Activated CD8-positive, alpha-beta memory T cell treated with anti-CD3 and anti-CD28 coated beads for 1 hour (primary cell): ENCODE measurements at regions not wholly inside any gene's neighbourhood (a gene's known extent, or its start where the extent isn't known, plus 50 kb on each side); places are given as distances from the start of the nearest gene placed in this dataset.

Source experiments
- DNase-seq, 2 donors: peaks; one replicate each; pipeline ENCODE4 v3.0.0-alpha.2; 2020; ENCODE audit warnings: low read depth in 1 of 2; ENCODE audit errors: extremely low read depth in 1 of 2

- DNase-seq, result no peak
These were observed 186.0 kb downstream of the MID1IP1 start for GRCh38 chrX:38987198-38987651.

GRCh38 chrX:38988301-38988700 is 187.0 kb downstream of the MID1IP1 start:
- DNase-seq, result no peak

GRCh38 chrX:38989076-38989475 is 187.8 kb downstream of the MID1IP1 start:
- DNase-seq, result no peak

- DNase-seq, result no peak
These were observed 190.6 kb downstream of the MID1IP1 start for GRCh38 chrX:38991656-38992440.

GRCh38 chrX:38992441-38993096 is 191.3 kb downstream of the MID1IP1 start:
- DNase-seq, result no peak

- DNase-seq, result no peak
These were observed 192.2 kb downstream of the MID1IP1 start for GRCh38 chrX:38993500-38993899.

GRCh38 chrX:38999099-38999498 is 197.8 kb downstream of the MID1IP1 start:
- DNase-seq, result no peak

- no peak for DNase-seq
These were observed 198.9 kb downstream of the MID1IP1 start for GRCh38 chrX:38999967-39000745.

GRCh38 chrX:39000802-39001201 is 199.5 kb downstream of the MID1IP1 start:
- no peak for DNase-seq

GRCh38 chrX:39002466-39002865 is 201.2 kb downstream of the MID1IP1 start:
- no peak for DNase-seq

- no peak for DNase-seq
These were observed 207.3 kb downstream of the MID1IP1 start for GRCh38 chrX:39008549-39008948.

GRCh38 chrX:39011454-39012221 is 210.4 kb downstream of the MID1IP1 start:
- no peak for DNase-seq

GRCh38 chrX:39012621-39013111 is 211.4 kb downstream of the MID1IP1 start:
- no peak for DNase-seq

- DNase-seq, result no peak
These were observed 215.3 kb downstream of the MID1IP1 start for GRCh38 chrX:39016556-39016955.

- DNase-seq, result no peak
These were observed 215.8 kb downstream of the MID1IP1 start for GRCh38 chrX:39017077-39017476.

- no peak for DNase-seq
These were observed 216.5 kb downstream of the MID1IP1 start for GRCh38 chrX:39017716-39018115.

- DNase-seq, result no peak
These were observed 217.3 kb downstream of the MID1IP1 start for GRCh38 chrX:39018541-39018940.

- DNase-seq, result no peak
These were observed 217.8 kb downstream of the MID1IP1 start for GRCh38 chrX:39019056-39019455.

GRCh38 chrX:39020051-39020669 is 218.9 kb downstream of the MID1IP1 start:
- no peak for DNase-seq

GRCh38 chrX:39022106-39022505 is 220.8 kb downstream of the MID1IP1 start:
- no peak for DNase-seq
